Neural cell (in vitro differentiated cells): ENCODE measurements at regions not wholly inside any gene's neighbourhood (a gene's known extent, or its start where the extent isn't known, plus 50 kb on each side); places are given as distances from the start of the nearest gene placed in this dataset.

Experiments used
- H2AFZ ChIP-seq: fragments of 200-600, 300-800 bp; sonication (generic), shearing (Covaris generic); 2 replicates; pipeline ENCODE4 v1.6.0; 2014; ENCODE audit warnings: low read depth, mild to moderate bottlenecking, antibody characterized with exemption, low read length, moderate library complexity
- H3F3A ChIP-seq: fragments of 200-600 bp; shearing (Covaris generic); 2 replicates; pipeline ENCODE4 v1.6.1; 2016; ENCODE audit warnings: mild to moderate bottlenecking, moderate library complexity, mixed read lengths, antibody characterized with exemption, low read length; ENCODE audit not compliant: insufficient read depth, poor library complexity, severe bottlenecking
- H3K27ac ChIP-seq: fragments of 200-600, 300-800 bp; sonication (generic), shearing (Covaris generic); 2 replicates; pipeline ENCODE4 v1.5.1; 2014; ENCODE audit warnings: mild to moderate bottlenecking, low read length, moderate library complexity
- H3K27me3 ChIP-seq: fragments of 300-800, 200-600 bp; sonication (generic), shearing (Covaris generic); 2 replicates; pipeline ENCODE4 v1.6.0; 2014; ENCODE audit warnings: mild to moderate bottlenecking, low read depth, low read length, moderate library complexity; ENCODE audit not compliant: insufficient read depth
- H3K36me3 ChIP-seq: fragments of 300-800, 200-600 bp; sonication (generic), shearing (Covaris generic); 2 replicates; pipeline ENCODE4 v1.5.1; 2014; ENCODE audit warnings: mild to moderate bottlenecking, antibody characterized with exemption, low read length, moderate library complexity; ENCODE audit not compliant: insufficient read depth
- H3K4me2 ChIP-seq: fragments of 300-800, 200-600 bp; sonication (generic), shearing (Covaris generic); 2 replicates; pipeline ENCODE4 v1.6.0; 2014; ENCODE audit warnings: mild to moderate bottlenecking, low read length
- H3K4me3 ChIP-seq: fragments of 300-800, 200-600 bp; sonication (generic), shearing (Covaris generic); 2 replicates; pipeline ENCODE4 v1.5.1; 2014; ENCODE audit warnings: mild to moderate bottlenecking, low read length, moderate library complexity
- H3K79me2 ChIP-seq: fragments of 200-600 bp; shearing (Covaris generic); replicated peaks from 2 replicates; pipeline ENCODE4 v1.6.0; 2014; ENCODE audit warnings: mild to moderate bottlenecking, low read length, moderate library complexity; ENCODE audit not compliant: insufficient read depth
- H3K9ac ChIP-seq: fragments of 300-800, 200-600 bp; sonication (generic), shearing (Covaris generic); 2 replicates; pipeline ENCODE4 v1.6.1; 2016; ENCODE audit warnings: mild to moderate bottlenecking, low read length, mixed read lengths
- H3K9me2 ChIP-seq: fragments of 200-600 bp; shearing (Covaris generic); 2 replicates; pipeline ENCODE4 v1.6.1; 2016; ENCODE audit warnings: mild to moderate bottlenecking, low read length, mixed read lengths; ENCODE audit not compliant: insufficient read depth
- H3K9me3 ChIP-seq: fragments of 200-600, 300-800 bp; sonication (generic), shearing (Covaris generic); 2 replicates; pipeline ENCODE4 v1.6.1; 2016; ENCODE audit warnings: mild to moderate bottlenecking, mixed run types, low read length, moderate library complexity, mixed read lengths
- H4K20me1 ChIP-seq: fragments of 200-600 bp; shearing (Covaris generic); 2 replicates; pipeline ENCODE4 v1.6.1; 2016; ENCODE audit warnings: mild to moderate bottlenecking, mixed run types; ENCODE audit not compliant: insufficient read depth
- EP300 ChIP-seq: fragments of 450-650 bp; conservative IDR thresholded peaks from 2 replicates; pipeline ENCODE4 v1.6.1; 2014; ENCODE audit warnings: antibody characterized with exemption, mild to moderate bottlenecking, moderate library complexity; ENCODE audit not compliant: poor library complexity, severe bottlenecking
- EZH2 ChIP-seq: fragments of 200-600, 300-800 bp; shearing (Covaris generic), sonication (generic); IDR thresholded peaks from 2 replicates; pipeline ENCODE4 v1.6.1; 2014; ENCODE audit warnings: antibody characterized with exemption, low read length, borderline replicate concordance, mild to moderate bottlenecking; ENCODE audit not compliant: insufficient read depth, poor library complexity, severe bottlenecking
- MXI1 ChIP-seq: fragments of 450-650 bp; conservative IDR thresholded peaks from 2 replicates; pipeline ENCODE4 v1.6.1; 2014; ENCODE audit warnings: antibody characterized with exemption, mild to moderate bottlenecking; ENCODE audit not compliant: poor library complexity, severe bottlenecking
- POLR2AphosphoS5 ChIP-seq: IDR thresholded peaks from 2 replicates; pipeline ENCODE4 v1.6.1; 2012
- RAD21 ChIP-seq: fragments of 450-650 bp; conservative IDR thresholded peaks from 2 replicates; pipeline ENCODE4 v1.6.1; 2014; ENCODE audit warnings: antibody characterized with exemption, mild to moderate bottlenecking, moderate library complexity
- SMC3 ChIP-seq: fragments of 450-650 bp; conservative IDR thresholded peaks from 2 replicates; pipeline ENCODE4 v1.6.1; 2014; ENCODE audit warnings: antibody characterized with exemption, mild to moderate bottlenecking, moderate library complexity; ENCODE audit not compliant: poor library complexity
- TAF1 ChIP-seq: IDR thresholded peaks from 2 replicates; pipeline ENCODE4 v1.6.1; 2012; ENCODE audit warnings: low read depth
- TF ChIP-seq, protein P1 (sequence below): IDR thresholded peaks from 2 replicates; pipeline ENCODE4 v1.6.1; 2012; ENCODE audit warnings: borderline replicate concordance
- TF ChIP-seq, protein P2 (sequence below): fragments of 450-650 bp; IDR thresholded peaks from 2 replicates; pipeline ENCODE4 v1.5.1; 2014; ENCODE audit warnings: antibody characterized with exemption, mild to moderate bottlenecking, moderate library complexity; ENCODE audit not compliant: poor library complexity, severe bottlenecking

GRCh38 chr11:28659716-28660348 lies 551.6 kb downstream of the METTL15 start:
- no peak overlapping the region for H2AFZ ChIP-seq
- TF ChIP-seq, protein P1, sequence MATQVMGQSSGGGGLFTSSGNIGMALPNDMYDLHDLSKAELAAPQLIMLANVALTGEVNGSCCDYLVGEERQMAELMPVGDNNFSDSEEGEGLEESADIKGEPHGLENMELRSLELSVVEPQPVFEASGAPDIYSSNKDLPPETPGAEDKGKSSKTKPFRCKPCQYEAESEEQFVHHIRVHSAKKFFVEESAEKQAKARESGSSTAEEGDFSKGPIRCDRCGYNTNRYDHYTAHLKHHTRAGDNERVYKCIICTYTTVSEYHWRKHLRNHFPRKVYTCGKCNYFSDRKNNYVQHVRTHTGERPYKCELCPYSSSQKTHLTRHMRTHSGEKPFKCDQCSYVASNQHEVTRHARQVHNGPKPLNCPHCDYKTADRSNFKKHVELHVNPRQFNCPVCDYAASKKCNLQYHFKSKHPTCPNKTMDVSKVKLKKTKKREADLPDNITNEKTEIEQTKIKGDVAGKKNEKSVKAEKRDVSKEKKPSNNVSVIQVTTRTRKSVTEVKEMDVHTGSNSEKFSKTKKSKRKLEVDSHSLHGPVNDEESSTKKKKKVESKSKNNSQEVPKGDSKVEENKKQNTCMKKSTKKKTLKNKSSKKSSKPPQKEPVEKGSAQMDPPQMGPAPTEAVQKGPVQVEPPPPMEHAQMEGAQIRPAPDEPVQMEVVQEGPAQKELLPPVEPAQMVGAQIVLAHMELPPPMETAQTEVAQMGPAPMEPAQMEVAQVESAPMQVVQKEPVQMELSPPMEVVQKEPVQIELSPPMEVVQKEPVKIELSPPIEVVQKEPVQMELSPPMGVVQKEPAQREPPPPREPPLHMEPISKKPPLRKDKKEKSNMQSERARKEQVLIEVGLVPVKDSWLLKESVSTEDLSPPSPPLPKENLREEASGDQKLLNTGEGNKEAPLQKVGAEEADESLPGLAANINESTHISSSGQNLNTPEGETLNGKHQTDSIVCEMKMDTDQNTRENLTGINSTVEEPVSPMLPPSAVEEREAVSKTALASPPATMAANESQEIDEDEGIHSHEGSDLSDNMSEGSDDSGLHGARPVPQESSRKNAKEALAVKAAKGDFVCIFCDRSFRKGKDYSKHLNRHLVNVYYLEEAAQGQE = no peak
- TF ChIP-seq EP300 (no peak), MXI1 (no peak), POLR2AphosphoS5 (no peak), EZH2 (no peak), RAD21 (no peak), SMC3 (no peak), TAF1 (no peak)
- TF ChIP-seq, protein P2, sequence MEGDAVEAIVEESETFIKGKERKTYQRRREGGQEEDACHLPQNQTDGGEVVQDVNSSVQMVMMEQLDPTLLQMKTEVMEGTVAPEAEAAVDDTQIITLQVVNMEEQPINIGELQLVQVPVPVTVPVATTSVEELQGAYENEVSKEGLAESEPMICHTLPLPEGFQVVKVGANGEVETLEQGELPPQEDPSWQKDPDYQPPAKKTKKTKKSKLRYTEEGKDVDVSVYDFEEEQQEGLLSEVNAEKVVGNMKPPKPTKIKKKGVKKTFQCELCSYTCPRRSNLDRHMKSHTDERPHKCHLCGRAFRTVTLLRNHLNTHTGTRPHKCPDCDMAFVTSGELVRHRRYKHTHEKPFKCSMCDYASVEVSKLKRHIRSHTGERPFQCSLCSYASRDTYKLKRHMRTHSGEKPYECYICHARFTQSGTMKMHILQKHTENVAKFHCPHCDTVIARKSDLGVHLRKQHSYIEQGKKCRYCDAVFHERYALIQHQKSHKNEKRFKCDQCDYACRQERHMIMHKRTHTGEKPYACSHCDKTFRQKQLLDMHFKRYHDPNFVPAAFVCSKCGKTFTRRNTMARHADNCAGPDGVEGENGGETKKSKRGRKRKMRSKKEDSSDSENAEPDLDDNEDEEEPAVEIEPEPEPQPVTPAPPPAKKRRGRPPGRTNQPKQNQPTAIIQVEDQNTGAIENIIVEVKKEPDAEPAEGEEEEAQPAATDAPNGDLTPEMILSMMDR = no peak
- no peaks in the 10 kb centered on the region for H3K9me3 ChIP-seq
- no peaks in the 10 kb centered on the region for H3F3A ChIP-seq
- no peak overlapping the region for H3K4me3 ChIP-seq
- no peaks in the 10 kb centered on the region for H3K27me3 ChIP-seq
- H3K9ac ChIP-seq = no peak overlapping the region
- H3K36me3 ChIP-seq = no peaks in the 10 kb centered on the region
- H3K79me2 ChIP-seq = no peaks in the 10 kb centered on the region
- H3K9me2 ChIP-seq = no peaks in the 10 kb centered on the region
- no peak overlapping the region for H3K4me2 ChIP-seq
- H3K27ac ChIP-seq = no peak overlapping the region
- no peaks in the 10 kb centered on the region for H4K20me1 ChIP-seq

GRCh38 chr11:28657378-28658030 lies 549.3 kb downstream of the METTL15 start:
- Histone ChIP-seq H3K4me2 (no peak overlapping the region), H3K9me3 (no peaks in the 10 kb centered on the region), H4K20me1 (no peaks in the 10 kb centered on the region), H3K79me2 (no peaks in the 10 kb centered on the region), H3F3A (no peaks in the 10 kb centered on the region), H3K9me2 (no peaks in the 10 kb centered on the region), H3K27ac (no peak overlapping the region), H3K27me3 (no peaks in the 10 kb centered on the region), H3K36me3 (no peaks in the 10 kb centered on the region), H2AFZ (no peak overlapping the region), H3K4me3 (no peak overlapping the region), H3K9ac (no peak overlapping the region)
- TF ChIP-seq, protein P1 = no peak
- TF ChIP-seq MXI1 (no peak), SMC3 (no peak), EZH2 (no peak), TAF1 (no peak), RAD21 (no peak), POLR2AphosphoS5 (no peak)
